ENCODE measurements at regions not wholly inside any gene's neighbourhood (a gene's known extent, or its start where the extent isn't known, plus 50 kb on each side); places are given as distances from the start of the nearest gene placed in this dataset.

DNA sequence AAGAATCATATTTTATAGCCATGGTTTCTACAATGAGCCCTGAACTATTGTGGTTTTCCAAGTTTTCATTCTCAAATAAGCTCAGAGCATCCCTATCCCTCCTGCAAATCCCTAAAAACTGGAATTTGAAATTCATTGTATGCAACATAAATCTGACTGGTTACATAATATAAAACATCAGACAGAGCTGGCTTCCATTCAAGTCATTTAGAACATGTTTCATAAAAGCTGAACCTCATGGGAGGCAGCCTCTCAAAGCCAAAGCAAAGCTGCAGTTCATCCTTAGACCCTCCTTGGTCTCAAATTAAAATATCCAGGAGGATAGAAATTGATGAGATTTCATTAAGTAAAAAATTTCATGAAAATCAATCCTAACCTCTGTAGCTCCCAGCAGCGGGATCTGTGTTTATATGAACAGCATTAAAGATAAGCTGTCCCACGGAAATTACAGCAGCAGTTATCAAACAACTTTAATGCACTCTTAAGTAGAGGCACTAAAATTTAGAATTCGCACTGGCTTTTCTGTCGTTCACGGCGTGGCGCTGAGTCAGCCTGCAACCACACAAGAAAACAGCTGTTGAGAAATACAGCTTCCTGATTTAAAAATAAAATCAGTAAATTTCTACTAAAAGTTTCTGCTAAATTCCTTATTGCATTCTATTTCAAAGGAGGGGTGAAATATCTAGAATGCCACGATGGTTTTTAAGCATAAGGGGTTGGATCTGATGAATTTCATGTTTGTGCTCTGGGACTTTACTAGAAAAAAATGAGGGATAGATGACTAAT is 99.9 kb upstream of the TIAM1 start:
- no peak for TF ChIP-seq TGIF2 (CRISPR knock-in tag; IDR thresholded peaks at IDR 0.05)
- TF ChIP-seq MIER1 (IDR thresholded peaks at IDR 0.05; ENCODE audit: low read depth) = no peak
- TF ChIP-seq BACH1 (tag; IDR thresholded peaks at IDR 0.05) = no peak
- no peak for TF ChIP-seq SREBF2 (CRISPR knock-in tag; IDR thresholded peaks at IDR 0.05)
- no peak for TF ChIP-seq EZH2 (IDR thresholded peaks at IDR 0.05; ENCODE audit: borderline replicate concordance, low read depth, low read length)
- TF ChIP-seq, protein P1, sequence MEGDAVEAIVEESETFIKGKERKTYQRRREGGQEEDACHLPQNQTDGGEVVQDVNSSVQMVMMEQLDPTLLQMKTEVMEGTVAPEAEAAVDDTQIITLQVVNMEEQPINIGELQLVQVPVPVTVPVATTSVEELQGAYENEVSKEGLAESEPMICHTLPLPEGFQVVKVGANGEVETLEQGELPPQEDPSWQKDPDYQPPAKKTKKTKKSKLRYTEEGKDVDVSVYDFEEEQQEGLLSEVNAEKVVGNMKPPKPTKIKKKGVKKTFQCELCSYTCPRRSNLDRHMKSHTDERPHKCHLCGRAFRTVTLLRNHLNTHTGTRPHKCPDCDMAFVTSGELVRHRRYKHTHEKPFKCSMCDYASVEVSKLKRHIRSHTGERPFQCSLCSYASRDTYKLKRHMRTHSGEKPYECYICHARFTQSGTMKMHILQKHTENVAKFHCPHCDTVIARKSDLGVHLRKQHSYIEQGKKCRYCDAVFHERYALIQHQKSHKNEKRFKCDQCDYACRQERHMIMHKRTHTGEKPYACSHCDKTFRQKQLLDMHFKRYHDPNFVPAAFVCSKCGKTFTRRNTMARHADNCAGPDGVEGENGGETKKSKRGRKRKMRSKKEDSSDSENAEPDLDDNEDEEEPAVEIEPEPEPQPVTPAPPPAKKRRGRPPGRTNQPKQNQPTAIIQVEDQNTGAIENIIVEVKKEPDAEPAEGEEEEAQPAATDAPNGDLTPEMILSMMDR (IDR thresholded peaks at IDR 0.05 in 2 of 3, conservative IDR thresholded peaks at IDR 0.05 in 1 of 3; ENCODE audit: insufficient read depth in 2 of 3, low read depth in 1 of 3, low read length in 3 of 3) = no peak
- TF ChIP-seq GABPB1 (CRISPR knock-in tag; IDR thresholded peaks at IDR 0.05) = no peak
